GM19239 (cell line): ENCODE measurements at regions not wholly inside any gene's neighbourhood (a gene's known extent, or its start where the extent isn't known, plus 50 kb on each side); places are given as distances from the start of the nearest gene placed in this dataset.
"Not testable (repeated sequence)": the region's sequence is repeated elsewhere in the genome, so short reads cannot be mapped to it uniquely, and the experiment has no call there.

Experiments
- DNase-seq: peaks from one replicate; pipeline ENCODE4 v3.0.0; 2011; ENCODE audit warnings: low spot score; ENCODE audit not compliant: insufficient read length
- FAIRE-seq: peaks from 2 replicates; lab custom pipeline; 2011; peaks lifted over from hg19 to GRCh38; lab: Jason Lieb, UNC

DNA sequence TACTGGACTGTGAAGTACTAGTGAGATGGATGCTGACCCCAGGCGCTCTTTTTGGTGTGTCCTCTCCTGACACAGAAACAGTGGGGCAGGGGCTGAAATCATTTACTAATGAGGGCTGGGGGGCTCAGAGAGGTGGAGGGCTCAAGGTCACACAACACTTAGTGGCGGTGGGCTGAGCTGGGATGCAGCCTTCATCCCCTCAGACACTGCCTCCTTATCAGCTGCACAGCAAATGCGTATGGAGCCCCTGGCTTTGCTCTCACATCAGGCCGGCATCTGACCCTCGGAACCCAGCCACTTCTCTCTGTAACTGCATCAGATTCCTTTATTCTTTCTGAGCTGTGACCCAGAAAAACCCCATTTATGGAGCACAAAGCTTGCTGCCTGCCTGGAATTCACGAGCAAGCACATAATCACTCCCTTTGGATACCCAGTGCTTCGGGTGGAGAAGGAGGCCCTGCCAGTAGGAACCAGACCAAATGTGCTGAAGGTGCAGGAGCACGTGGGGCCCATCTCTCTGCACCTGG, 736.6 kb downstream of the TBC1D22A start:
- FAIRE-seq (no peak), DNase-seq (no peak)

DNA sequence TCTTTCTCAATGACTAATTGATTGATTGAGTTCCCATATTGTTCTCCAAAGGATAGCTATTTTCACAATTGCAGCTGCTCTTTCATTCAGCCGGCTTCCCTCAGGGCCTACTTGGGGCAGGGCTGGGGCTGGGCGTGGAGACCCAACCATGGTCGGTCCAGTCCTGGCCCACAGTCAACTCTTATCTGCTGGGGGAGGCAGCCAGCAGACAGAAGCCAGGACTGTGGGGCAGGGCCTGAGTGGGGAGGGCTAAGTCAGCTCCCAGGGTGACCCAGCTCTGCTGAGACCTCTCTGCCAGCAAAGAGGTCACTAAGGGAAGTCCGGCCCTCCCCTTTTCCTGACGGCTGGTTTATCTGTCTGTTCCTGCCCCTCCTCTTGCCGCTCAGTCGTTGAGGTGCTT, 735.2 kb downstream of the TBC1D22A start:
- DNase-seq (no peak), FAIRE-seq (no peak)

DNA sequence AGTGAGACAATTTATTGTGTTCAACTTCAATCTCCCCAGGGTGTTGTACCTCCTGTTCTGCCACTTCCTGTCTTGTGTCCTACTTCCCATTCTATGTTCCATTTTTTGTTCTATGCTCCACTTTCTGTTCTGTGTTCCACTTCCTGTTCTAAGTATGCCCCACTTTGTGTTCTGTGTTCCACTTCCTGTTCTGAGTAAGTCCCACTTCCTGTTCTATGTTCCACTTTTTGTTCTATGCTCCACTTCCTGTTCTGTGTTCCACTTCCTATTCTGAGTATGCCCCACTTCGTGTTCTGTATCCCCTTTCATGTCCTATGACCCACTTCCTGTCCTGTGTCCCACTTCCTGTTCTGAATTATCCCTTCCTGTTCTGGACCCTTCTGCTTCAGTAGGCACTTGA, 732.7 kb downstream of the TBC1D22A start:
- DNase-seq (no peak), FAIRE-seq (no peak)

DNA sequence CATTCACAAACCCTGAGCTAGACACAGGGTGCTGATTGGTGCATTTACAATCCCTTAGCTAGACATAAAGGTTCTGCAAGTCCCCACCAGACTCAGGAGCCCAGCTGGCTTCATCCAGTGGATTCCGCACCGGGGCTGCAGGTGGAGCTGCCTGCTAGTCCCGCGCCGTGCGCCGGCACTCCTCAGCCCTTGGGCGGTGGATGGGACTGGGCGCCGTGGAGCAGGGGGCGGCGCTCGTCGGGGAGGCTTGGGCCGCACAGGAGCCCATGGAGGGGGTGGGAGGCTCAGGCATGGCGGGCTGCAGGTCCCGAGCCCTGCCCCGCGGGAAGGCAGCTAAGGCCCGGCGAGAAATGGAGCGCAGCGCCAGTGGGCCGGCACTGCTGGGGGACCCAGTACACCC, 725.7 kb downstream of the TBC1D22A start:
- DNase-seq, FAIRE-seq: not testable (repeated sequence)

DNA sequence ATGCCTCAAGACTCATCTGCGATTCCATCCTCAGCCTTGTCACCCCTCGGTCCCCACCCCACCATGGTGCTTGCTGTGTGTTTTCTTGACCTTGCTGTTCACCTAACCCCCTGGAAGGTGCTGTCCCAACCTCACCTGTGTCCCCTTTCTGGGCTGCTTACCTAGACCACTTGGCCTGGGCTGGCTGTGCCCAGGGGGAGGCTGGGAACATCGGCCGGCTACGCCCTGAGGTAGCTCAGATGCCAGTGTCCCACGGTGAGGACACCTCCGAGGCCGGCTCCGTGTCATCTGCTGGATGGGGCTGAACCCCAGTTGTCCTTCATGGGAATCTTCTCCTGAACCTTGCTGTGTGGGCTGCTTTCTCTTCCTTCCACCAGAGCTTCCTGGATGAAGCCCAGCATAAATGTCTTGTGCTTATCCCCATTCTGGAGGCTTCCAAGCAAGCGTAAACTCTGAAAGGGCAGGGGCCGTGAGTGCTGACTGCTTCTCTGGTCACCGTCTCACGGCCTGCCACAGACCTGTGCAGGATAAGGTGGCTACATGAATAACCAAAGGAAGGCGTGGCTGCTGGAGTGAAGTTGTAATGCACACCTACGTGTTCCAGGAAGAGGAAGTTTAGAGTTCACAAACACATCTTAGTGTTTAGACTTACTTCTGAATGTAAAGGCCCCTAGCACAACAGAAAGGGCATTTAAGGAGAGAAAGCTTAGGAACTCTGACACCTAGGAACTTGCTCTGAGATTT, 724.3 kb downstream of the TBC1D22A start:
- FAIRE-seq (no peak), DNase-seq (no peak)

DNA sequence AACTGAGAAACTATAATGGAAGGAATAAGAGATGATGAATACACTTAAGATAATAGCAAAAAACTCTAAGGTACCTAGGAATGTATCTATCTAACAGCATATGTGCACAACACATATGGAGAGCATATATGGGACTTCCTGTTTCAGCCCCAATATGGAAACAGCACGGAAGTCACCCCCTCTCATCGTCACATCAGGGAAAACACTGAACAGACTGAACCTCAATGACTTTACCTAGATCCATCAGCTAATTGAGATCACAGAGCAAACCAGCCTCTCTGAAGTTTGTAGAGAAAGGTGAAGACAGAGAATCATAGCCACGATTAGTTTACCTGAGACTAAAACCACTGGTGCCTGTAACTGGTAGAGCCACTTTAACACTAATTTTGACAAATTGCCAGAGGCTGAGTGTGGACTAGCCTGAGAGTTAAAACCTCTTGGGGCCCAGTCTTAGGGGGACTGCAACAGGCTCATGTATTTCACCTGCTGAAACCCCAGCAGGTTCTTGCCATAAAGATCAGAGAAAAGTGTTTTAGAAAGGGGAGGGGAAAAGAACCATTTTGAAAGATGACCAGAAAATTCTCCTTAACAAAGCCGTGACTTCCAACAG, 722.6 kb downstream of the TBC1D22A start:
- FAIRE-seq (no peak), DNase-seq (no peak)

DNA sequence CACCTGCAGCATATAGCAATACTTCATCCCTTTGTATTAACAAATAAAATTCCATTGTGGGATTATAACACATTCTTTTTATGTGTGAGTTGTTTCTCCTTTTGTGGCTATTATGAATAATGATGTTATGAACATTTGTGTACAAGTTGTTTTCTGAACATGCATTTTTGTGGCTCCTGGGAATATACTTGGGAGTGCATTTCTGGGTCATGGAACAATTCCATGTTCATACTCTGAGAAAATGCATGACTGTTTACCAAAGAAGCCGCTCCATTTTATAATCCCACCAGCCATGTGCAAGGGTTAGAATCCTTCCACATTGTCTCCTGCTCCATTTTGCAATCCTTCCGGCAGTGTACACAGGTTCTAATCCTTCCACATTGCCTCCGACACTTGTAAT, 713.8 kb downstream of the TBC1D22A start:
- DNase-seq, result no peak
- no peak for FAIRE-seq

DNA sequence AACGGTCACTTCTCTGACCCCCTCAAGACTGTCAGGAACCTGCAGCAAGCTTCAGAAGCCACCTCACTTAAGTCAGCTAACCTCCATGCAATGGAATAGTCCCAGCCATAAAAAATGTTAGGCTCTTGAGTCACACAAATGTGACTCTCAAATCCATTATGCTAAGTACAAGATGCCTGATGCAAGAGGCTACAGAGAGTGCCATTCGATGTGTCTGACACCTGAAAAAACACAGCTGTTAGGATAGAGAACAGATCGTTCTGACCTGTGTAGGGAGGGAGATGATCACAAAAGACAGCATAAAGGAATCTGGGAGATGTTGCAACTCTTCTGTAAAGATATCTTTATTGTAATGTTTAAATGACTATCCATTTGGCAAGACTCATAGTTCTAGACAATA, 712.4 kb downstream of the TBC1D22A start:
- FAIRE-seq, result no peak
- DNase-seq, result no peak

DNA sequence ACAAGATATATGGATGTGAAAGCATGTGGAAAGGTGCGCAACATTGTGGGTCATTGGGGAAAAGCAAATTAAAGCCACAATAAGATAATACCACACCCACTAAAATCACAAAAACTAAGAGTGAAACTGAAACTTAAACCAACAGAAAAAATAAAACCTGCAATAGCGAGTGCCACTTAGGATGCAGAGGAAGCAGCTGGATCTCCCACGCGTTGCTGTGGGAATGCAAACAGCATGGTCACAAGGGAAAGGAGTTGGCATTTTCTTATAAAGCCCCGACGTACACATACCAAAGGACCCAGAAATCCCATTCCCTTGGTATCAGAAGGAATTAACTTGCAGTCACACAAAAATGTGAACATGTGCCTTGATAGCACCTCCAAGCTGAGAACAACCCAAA, 712.0 kb downstream of the TBC1D22A start:
- FAIRE-seq (no peak), DNase-seq (no peak)

DNA sequence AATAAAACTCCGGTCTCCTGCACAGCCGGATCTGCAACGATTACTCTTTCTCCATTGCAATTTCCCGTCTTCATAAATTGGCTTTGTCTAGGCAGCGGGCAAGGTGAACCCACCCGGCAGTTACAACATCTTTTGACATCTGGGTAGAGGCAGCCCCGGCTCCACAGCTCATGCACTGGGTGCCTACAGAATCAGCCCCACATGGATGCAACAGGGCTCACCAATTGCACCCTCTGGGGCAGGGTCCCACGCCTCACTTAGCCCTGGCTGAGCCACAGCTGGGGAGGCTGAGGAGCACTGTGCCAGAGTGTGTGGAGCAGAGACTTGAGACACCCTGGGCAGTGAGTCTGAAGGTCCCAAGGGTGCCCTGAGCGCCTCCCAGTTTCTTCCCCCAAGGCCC, 710.2 kb downstream of the TBC1D22A start:
- FAIRE-seq, result no peak
- DNase-seq, result no peak

DNA sequence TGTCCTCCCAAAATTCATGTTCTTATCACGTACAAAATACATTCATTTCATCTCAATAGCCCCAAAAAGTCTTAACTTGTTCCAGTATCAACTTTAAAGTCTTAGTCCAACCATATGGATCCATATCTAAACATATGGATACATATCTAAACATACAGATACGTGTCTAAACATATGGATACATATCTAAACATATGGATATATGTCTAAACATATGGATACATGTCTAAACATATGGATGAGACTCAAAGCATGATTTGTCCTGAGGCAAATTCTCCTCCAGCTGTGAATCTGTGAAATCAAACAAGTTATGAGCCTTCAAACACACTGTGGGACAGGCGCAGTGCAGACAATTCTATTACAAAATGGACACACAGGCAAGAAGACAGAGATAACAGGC, 709.0 kb downstream of the TBC1D22A start:
- no peak for FAIRE-seq
- DNase-seq, result no peak

DNA sequence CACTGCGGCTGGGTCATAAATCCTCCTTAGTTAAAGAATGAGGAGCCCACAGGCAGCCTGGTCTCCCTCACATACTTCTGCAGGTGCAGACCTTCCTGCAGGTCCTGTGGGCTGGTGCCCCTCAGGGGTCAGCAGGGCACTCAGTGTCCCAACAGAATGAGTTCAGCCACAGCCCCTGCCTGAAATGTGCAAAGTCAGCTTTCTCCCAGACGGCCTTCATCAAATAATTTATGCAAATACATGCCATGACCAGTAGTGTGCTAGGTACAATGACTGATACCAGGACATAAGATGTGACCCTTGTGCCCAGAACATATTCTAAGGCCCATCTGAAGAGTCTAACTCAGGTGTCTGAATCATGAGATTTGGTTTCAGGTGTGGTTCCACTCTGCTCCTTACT, 703.4 kb downstream of the TBC1D22A start:
- DNase-seq (no peak), FAIRE-seq (no peak)

DNA sequence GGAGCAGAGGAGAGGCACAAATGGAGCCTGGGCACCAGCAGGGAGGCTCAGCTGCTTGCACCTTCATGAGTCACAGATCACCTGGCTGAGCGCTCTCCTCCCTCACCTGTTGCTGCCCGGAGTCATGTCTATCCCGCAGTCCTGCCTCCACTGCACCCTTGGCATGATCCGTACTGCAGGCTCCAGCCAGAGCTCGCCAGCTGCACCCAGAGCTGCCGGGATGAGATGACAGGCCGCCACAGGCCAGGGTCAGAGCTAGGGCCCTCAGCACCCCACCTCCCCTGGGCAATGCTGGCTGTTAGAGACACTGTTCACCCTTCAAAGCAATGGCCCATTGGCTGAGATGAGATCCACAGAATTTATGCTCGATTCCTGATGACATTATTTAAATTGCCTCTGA, 702.8 kb downstream of the TBC1D22A start:
- no peak for DNase-seq
- FAIRE-seq, result no peak

DNA sequence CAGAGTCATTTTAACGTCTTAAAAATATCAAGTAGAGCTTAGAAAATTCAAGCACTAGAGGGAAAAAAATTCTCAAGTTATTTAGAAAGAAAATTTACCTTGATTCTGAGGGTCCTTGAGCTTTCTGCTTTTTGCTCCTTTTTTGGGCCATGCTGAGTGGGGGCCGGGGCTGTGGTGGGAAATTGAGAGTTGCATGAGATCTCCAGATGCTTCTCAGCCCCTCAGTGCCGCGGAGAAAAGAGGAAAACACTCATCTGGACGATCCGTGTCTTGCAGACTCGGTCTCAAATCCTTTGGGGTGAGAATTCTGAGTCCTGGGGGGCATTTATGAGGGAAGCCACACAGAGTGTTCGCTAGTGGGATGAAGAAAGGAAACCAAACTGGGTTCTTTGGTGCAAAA, 700.8 kb downstream of the TBC1D22A start:
- FAIRE-seq (no peak), DNase-seq (no peak)

DNA sequence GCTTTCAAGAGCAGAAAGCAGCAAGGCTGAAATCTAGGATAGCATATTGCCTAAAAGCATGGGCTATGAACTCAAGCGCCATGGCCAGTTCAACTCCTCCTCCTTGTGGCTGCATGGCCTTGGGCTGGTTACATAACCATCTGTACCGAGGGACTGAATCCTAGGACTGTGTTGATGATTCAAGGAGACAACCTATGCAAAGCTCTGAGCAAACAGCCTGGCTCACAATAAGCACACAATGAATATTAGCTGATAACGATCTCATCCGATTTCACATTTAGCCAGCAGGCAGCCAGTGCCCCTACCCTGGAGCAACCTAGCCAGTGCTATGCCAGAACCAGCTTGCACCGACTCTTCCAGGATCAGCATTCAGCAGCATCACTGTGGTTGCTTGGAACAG, 698.4 kb downstream of the TBC1D22A start:
- FAIRE-seq (no peak), DNase-seq (no peak)

DNA sequence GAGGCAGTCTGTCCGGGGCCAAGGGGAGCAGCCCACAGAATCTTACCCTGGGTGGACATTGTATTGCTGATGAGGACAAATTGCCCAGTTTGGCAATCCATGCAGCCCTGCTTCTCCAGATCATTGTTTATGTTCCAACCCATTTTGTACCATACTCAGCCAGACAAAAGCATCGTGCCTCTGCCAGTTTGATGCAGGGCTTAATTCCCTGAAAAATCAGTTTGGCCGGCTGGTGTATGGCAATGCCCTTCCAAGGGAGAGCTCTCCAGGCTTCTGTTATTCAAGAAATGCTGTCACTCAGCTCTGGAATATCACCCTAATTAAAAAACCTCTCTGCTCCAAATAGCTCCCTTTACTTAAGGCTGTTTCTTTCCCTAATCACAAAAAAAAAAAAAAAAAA, 697.7 kb downstream of the TBC1D22A start:
- FAIRE-seq, result no peak
- no peak for DNase-seq

DNA sequence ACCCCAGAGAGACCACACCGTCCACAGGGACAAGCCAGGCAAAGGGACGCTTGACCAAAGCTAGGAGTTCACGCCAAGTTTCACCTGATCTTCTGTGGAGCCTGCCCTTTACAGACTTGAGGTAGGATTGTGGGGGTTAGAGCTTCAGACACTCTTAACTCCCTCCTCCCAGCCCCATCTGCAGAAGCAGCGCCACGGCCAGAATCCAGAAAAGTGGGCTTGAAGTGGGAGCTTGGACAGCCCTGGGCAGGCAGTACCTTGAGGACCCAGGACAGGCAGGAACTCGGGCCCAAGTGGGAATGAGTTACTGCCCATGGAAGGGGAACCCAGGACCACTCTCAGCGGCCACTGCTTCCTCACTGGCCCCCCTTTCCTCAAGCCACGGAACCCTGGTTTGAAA, 695.9 kb downstream of the TBC1D22A start:
- DNase-seq (no peak), FAIRE-seq (no peak)

DNA sequence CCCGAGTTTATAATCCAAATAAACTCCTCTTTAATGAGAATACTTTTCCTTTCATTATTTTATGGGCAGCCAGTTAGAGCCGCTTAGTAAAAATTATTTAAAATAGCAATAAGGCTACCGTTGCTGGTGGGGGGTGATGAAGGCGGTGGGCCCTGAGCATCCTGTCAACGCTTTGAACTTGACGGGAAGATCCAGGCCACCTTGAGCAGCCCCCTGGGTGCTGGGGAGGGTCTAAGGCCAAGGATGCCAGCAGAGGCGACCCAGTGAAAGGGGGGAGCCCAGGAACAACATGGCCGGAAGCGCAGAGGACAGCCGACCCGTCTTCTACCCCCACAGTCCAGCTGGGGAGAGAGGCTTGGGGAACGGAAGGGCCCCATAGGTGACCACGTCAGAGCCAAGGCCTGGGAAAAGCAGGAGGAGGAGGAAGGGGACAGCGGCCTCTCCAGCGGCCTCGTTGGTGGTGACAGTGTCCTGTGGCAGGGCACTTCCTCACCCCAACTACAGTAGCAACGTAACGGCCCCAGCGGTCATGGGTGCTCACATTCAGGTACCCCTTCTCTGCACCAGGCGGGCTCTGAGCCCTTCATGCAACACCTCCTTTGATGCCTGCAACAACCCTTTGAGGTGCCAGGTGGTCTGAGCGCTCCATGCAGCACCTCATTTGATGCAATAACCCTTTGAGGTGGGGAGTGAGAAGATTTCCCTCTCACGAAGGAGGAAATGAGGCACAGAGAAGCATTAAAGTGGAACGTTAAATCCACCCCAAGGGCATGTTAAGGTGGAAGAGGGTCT, 695.3 kb downstream of the TBC1D22A start:
- DNase-seq (no peak), FAIRE-seq (no peak)

DNA sequence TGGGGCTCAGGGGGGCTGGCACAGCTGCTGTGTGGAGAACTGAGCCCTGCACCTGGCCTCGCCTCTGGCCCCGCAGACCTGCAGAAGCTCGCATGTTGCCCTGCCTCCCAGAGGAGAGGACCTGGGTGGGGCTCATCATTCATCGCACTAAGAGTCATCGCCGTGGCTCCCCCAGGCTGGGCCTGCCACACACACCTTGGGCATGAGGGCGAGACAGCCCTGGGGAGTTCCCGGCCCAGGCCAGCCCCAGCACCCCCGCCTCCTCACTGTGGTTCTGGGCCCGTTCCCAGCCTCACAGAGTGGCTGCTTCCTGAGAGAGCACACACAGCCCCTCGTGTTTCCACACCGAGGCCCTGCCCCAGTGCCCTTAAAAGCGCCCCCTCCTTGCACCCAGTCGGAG, 694.6 kb downstream of the TBC1D22A start:
- FAIRE-seq, result no peak
- DNase-seq, result no peak

DNA sequence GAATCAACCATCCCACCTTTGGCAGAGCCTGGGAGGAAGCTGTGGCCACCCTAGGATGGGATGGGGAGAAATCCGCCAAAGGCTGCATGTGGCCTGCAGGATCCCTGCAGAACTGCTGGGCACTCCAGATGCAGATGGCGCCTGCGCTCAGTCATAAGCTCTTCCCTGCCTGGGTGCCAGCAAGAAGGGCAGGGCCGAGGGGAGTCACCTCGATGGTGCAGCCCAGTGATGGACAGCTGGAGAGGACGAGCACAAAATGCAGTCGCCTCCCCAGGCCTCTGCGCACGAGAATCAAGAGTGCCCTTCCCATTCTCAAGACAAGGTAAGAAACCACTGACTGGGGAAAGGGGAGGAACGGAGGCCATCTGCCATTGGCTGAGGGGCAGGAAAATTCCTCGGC, 693.6 kb downstream of the TBC1D22A start:
- DNase-seq (no peak), FAIRE-seq (no peak)

DNA sequence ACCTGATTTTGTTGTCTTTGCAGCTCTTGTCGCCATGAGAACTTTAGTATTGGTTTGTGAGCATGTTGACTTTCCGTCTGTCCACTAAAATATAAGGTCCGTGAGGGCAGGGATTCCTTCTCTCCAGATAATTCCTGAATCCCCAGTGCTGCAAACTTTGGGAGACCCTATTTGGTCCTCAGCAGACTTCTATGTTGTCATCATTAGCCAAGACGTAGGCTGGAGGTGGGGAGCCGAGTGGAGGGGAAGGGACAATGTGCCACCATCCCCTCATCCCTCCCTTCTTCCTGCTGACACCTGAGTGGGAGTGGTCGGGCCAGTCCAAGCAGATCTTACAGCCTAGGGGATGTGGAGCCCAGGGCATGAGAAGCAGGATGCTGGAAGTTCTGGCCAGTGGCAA, 690.6 kb downstream of the TBC1D22A start:
- no peak for DNase-seq
- no peak for FAIRE-seq
